ENCODE measurements at regions not wholly inside any gene's neighbourhood (a gene's known extent, or its start where the extent isn't known, plus 50 kb on each side); places are given as distances from the start of the nearest gene placed in this dataset.

DNA sequence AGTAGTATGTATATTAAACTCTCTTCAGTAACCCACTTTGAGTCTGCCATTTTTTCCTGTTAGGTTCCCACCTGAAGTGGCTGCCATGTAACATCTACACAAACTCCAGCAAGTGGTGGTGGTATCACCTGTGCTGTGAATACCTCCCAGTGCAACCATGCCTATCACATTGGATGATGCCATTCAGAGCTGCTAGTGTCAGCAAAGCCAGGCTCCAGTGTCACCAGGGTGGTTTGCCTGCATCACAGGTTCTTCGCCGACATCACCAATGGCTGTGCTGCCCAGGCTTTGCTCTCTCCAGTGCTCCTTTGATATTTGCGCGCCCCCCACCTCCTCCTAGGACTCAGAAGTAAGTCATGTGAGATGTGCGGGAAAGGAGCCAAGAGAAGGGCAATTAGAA lies 162.6 kb upstream of the FOXA2 start:
- TF ChIP-seq, protein P1, sequence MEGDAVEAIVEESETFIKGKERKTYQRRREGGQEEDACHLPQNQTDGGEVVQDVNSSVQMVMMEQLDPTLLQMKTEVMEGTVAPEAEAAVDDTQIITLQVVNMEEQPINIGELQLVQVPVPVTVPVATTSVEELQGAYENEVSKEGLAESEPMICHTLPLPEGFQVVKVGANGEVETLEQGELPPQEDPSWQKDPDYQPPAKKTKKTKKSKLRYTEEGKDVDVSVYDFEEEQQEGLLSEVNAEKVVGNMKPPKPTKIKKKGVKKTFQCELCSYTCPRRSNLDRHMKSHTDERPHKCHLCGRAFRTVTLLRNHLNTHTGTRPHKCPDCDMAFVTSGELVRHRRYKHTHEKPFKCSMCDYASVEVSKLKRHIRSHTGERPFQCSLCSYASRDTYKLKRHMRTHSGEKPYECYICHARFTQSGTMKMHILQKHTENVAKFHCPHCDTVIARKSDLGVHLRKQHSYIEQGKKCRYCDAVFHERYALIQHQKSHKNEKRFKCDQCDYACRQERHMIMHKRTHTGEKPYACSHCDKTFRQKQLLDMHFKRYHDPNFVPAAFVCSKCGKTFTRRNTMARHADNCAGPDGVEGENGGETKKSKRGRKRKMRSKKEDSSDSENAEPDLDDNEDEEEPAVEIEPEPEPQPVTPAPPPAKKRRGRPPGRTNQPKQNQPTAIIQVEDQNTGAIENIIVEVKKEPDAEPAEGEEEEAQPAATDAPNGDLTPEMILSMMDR (IDR thresholded peaks at IDR 0.05; ENCODE audit: insufficient read depth, low read length), result no peak
- no peak for DNase-seq (ENCODE audit: low read depth)
- H3K4me3 ChIP-seq (ENCODE audit: low read depth, low read length), result no peak overlapping the region

- H3K4me3 ChIP-seq (ENCODE audit: low read depth, low read length), result no peak overlapping the region
- DNase-seq (ENCODE audit: low read depth), result no peak
- TF ChIP-seq, protein P1 (IDR thresholded peaks at IDR 0.05; ENCODE audit: insufficient read depth, low read length), result no peak
Observed at GRCh38 chr20:22752324-22752723, 168.0 kb upstream of the FOXA2 start.

- no peak overlapping the region for H3K4me3 ChIP-seq (ENCODE audit: low read depth, low read length)
- TF ChIP-seq, protein P1 (IDR thresholded peaks at IDR 0.05; ENCODE audit: insufficient read depth, low read length), result no peak
- no peak for DNase-seq (ENCODE audit: low read depth)
Observed at GRCh38 chr20:22757424-22758183, 173.2 kb upstream of the FOXA2 start.

GRCh38 chr20:22758815-22759214 lies 174.4 kb upstream of the FOXA2 start:
- TF ChIP-seq, protein P1 (IDR thresholded peaks at IDR 0.05; ENCODE audit: insufficient read depth, low read length), result no peak
- H3K4me3 ChIP-seq (ENCODE audit: low read depth, low read length), result no peak overlapping the region
- DNase-seq (ENCODE audit: low read depth), result no peak

DNA sequence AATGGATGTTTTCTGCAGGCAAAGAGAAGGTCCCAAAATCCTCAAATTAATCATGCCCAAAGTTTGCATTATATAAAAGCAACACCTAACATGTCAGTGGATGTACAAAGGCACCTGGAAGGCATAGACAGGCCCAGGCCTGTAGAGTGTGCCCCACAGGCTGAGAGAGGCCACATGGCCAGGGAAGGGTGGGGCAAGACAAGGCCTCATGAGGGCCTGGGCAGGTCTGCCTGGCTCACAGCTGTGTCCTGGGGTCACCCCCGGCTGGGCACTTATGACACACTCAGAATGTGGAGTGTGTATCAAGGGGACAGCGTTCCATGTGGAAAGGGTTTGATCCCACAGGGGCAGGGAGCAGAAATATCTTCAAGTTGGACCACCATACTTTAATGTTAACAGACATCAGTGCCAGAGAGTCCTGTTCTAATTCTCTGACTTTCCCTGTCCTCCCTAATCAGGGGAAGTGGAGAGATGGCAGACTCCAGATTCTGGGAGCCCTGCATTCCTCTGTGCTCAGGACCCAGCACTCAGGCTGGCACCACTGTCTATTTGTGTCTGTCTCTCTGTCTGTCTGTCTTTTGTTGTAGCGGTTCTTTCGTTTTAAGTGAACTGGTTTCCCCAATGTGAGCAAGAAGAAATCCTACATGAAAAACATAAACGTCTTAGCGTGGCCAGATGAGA lies 178.3 kb upstream of the FOXA2 start:
- TF ChIP-seq, protein P1 (IDR thresholded peaks at IDR 0.05; ENCODE audit: insufficient read depth, low read length), result no peak
- no peak for DNase-seq (ENCODE audit: low read depth)
- H3K4me3 ChIP-seq (ENCODE audit: low read depth, low read length), result no peak overlapping the region

DNA sequence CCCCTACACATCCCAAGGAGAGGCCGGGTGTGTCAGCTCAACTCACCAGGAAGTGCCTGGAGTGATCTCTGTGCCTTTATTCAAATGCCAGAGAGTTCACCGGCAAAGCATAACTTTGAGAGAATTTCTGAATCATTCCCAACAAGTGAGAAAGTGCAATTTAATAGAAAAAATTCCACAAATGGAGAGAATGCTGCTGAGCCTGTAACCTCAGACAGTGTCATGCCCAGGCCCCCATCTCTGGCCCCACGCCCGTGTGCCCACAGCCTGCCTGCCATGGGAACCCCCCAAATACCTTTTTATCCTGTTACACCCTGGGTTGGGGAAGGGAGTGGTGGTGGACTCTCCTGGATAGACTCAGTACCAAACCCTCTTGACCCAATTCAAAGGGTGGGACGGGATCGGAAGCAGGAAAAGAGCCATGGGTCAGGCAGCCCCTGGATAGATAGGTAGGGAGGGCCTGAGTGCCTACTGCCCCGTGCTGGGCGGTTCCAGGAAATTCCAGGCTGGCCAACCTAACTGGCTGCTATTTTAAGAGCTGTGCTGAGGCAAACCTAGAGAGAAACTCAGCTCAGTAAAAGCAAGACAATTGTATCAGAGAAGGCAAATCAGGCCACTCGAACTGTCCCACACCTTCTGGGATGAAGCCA lies 179.0 kb upstream of the FOXA2 start:
- no peak overlapping the region for H3K4me3 ChIP-seq (ENCODE audit: low read depth, low read length)
- peak; percentile 51 for DNase-seq (ENCODE audit: low read depth)

More for the DNA sequence above, 179.0 kb upstream of the FOXA2 start:
- TF ChIP-seq, protein P1 (IDR thresholded peaks at IDR 0.05; ENCODE audit: insufficient read depth, low read length), result no peak

Measured in fibroblast of the aortic adventitia (primary cell).